MM.1S (cell line): ENCODE measurements at regions not wholly inside any gene's neighbourhood (a gene's known extent, or its start where the extent isn't known, plus 50 kb on each side); places are given as distances from the start of the nearest gene placed in this dataset.

Experiments used
- EZH2 ChIP-seq: fragments of 300-600 bp; sonication (generic); optimal IDR thresholded peaks from 2 replicates; pipeline ENCODE3; 2017; ENCODE audit warnings: low read depth, mild to moderate bottlenecking, antibody characterized with exemption, low read length, mixed read lengths
- EZH2phosphoT487 ChIP-seq: fragments of 300-600 bp; sonication (generic); IDR thresholded peaks from 2 replicates; pipeline ENCODE4 v1.6.1; 2018; ENCODE audit warnings: antibody characterized with exemption, low read length
- TF ChIP-seq, protein P1 (sequence below): fragments of 300-600 bp; sonication (generic); IDR thresholded peaks from 2 replicates; pipeline ENCODE4 v1.5.1; 2016; ENCODE audit warnings: antibody characterized with exemption, low read length, mixed read lengths

DNA sequence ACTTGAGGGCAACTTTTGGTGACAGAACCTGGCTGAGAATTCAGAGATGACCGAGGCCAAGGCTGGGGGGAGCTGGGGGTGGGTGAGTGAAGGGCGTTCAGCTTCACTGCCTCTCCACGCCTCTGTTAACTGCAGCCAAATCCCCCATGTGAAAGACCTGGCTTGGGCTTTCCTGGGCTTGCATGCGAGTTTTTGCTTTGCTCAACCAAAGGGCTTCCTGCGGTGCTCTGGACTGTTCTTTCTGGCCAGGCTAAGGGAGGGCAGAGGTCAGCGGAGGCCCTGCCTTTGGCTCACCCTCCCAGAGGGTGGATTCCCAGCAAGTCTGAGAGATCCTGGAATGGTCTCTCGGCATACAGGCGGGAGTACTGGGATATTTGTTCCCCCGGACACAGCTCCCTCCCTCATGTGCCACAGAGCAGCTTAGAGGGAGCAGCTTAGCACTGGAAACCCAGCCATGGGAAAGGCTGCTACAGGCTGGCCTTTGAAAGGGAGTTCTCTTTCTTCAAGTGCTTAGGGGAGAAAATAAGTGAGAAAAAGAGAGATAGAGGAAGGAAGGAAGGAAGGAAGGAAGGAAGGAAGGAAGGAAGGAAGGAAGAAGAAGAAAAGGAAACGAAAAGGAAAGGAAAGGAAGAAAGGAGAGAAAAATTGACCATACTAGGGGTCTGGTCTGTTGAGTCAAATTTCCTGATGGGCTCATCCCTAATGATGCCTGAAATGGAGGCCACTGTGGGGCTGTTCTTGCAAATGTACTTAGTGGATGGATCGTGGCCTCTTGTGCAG lies 158.8 kb downstream of the FGF18 start:
- TF ChIP-seq, protein P1, sequence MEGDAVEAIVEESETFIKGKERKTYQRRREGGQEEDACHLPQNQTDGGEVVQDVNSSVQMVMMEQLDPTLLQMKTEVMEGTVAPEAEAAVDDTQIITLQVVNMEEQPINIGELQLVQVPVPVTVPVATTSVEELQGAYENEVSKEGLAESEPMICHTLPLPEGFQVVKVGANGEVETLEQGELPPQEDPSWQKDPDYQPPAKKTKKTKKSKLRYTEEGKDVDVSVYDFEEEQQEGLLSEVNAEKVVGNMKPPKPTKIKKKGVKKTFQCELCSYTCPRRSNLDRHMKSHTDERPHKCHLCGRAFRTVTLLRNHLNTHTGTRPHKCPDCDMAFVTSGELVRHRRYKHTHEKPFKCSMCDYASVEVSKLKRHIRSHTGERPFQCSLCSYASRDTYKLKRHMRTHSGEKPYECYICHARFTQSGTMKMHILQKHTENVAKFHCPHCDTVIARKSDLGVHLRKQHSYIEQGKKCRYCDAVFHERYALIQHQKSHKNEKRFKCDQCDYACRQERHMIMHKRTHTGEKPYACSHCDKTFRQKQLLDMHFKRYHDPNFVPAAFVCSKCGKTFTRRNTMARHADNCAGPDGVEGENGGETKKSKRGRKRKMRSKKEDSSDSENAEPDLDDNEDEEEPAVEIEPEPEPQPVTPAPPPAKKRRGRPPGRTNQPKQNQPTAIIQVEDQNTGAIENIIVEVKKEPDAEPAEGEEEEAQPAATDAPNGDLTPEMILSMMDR: no peak
- TF ChIP-seq EZH2phosphoT487: no peak
- TF ChIP-seq EZH2: no peak
